Psoas muscle (tissue), 7 donors: ENCODE measurements at regions not wholly inside any gene's neighbourhood (a gene's known extent, or its start where the extent isn't known, plus 50 kb on each side); places are given as distances from the start of the nearest gene placed in this dataset.

Experiments
- ATAC-seq, 4 donors: fragments of 200-7000 bp; cut with Tn5 transposase; one replicate each; pipeline ENCODE4 v1.9.1; 2020; ENCODE audit warnings: moderate library complexity in 3 of 4, mild to moderate bottlenecking in 2 of 4
- DNase-seq, 2 donors: peaks; one replicate each; pipeline ENCODE4 v3.0.0-alpha.2; 2020
- H3K27ac ChIP-seq: fragments of 200-600 bp; one replicate; pipeline ENCODE4 v1.8.0; 2022
- H3K27me3 ChIP-seq, 3 donors: fragments of 200-600 bp in 1 of 3; one replicate each; pipeline versions ENCODE4 v1.6.1 to v1.8.0; 2013 to 2022; ENCODE audit warnings: low read length in 2 of 3, mild to moderate bottlenecking in 2 of 3, moderate library complexity in 1 of 3; ENCODE audit not compliant: insufficient read depth in 3 of 3
- H3K36me3 ChIP-seq, 2 donors: fragments of 200-600 bp in 1 of 2; one replicate each; pipeline versions ENCODE4 v1.6.1 to v1.8.0; 2013 to 2022; ENCODE audit warnings: low read depth in 1 of 2, mild to moderate bottlenecking in 1 of 2, moderate library complexity in 1 of 2; ENCODE audit not compliant: insufficient read depth in 1 of 2
- H3K4me1 ChIP-seq: fragments of 200-600 bp; one replicate; pipeline ENCODE4 v1.8.0; 2022
- H3K4me3 ChIP-seq: fragments of 200-600 bp; one replicate; pipeline ENCODE4 v1.8.0; 2022; ENCODE audit warnings: mild to moderate bottlenecking
- H3K9me3 ChIP-seq: fragments of 200-600 bp; one replicate; pipeline ENCODE4 v1.8.0; 2022
- CTCF ChIP-seq: fragments of 200-600 bp; IDR thresholded peaks from one replicate; pipeline ENCODE4 v1.8.0; 2022; ENCODE audit warnings: antibody characterized with exemption
- WGBS, 3 donors: extraction: QIAGEN DNeasy Blood & Tissue Kit; methylation state at CpG; one replicate each; pipeline versions ENCODE4 v1.1.6 to v1.1.7; 2013; 5-methylcytosine and 5-hydroxymethylcytosine counted together
- intact Hi-C, 2 donors: fragments of 100-400 bp; cut with DNase I; formaldehyde crosslinking; loops; one replicate each; pipeline versions ENCODE4 v1.11.0 to v1.14.2; 2022
- donor health status: healthy with polysubstance abuse.
- donor health status: DM: no; HTN: no; CAD: no; lungs with moderate emphysema.
- donor health status: Bipolar disorder and iron deficiency.
- donor health status: healthy.
- donor health status: DM: yes; HTN: yes; CAD: no.
- donor health status: DM: no; HTN: no; CAD: no.
- donor health status: DM: yes; HTN: yes; CAD: no.

GRCh38 chr10:65142641-65143435 lies 1621.6 kb downstream of the REEP3 start:
- DNase-seq (no peak), ATAC-seq (no peak)
- no peak for TF ChIP-seq CTCF
- no peaks in the 10 kb centered on the region for H3K27me3 ChIP-seq
- intact Hi-C loops, result no loop called here
- no peak overlapping the region for H3K4me3 ChIP-seq
- WGBS, 3 donors, result 77 to 86% (median 80%) methylated on average over 2 of the region's 2 CpGs
- no peaks in the 10 kb centered on the region for H3K36me3 ChIP-seq
- no peaks in the 10 kb centered on the region for H3K9me3 ChIP-seq
- H3K4me1 ChIP-seq, result no peaks in the 10 kb centered on the region
- no peak overlapping the region for H3K27ac ChIP-seq

- Histone ChIP-seq H3K36me3 (no peaks in the 10 kb centered on the region), H3K27me3 (no peaks in the 10 kb centered on the region), H3K4me1 (no peaks in the 10 kb centered on the region), H3K4me3 (no peak overlapping the region), H3K9me3 (no peaks in the 10 kb centered on the region), H3K27ac (no peak overlapping the region)
- ATAC-seq (no peak), DNase-seq (no peak)
- WGBS, 3 donors, result 77 to 95% (median 92%) methylated on average over 4 of the region's 4 CpGs
- no peak for TF ChIP-seq CTCF
- intact Hi-C loops, result no loop called here
Observed at GRCh38 chr10:65143723-65144122, 1622.5 kb downstream of the REEP3 start.

- Histone ChIP-seq H3K9me3 (no peaks in the 10 kb centered on the region), H3K4me1 (no peaks in the 10 kb centered on the region), H3K36me3 (no peaks in the 10 kb centered on the region), H3K27me3 (no peaks in the 10 kb centered on the region), H3K27ac (no peak overlapping the region), H3K4me3 (no peak overlapping the region)
- TF ChIP-seq CTCF, result no peak
- 66 to 87% (median 74%) methylated on average over 1 of the region's 1 CpG for WGBS, 3 donors
- ATAC-seq (no peak), DNase-seq (no peak)
- intact Hi-C loops, result no loop called here
Observed at GRCh38 chr10:65149878-65150277, 1628.7 kb downstream of the REEP3 start.

GRCh38 chr10:65166272-65166671 lies 1645.1 kb downstream of the REEP3 start:
- Histone ChIP-seq H3K27ac (no peak overlapping the region), H3K36me3 (no peaks in the 10 kb centered on the region), H3K4me1 (no peaks in the 10 kb centered on the region), H3K27me3 (no peaks in the 10 kb centered on the region), H3K4me3 (no peak overlapping the region), H3K9me3 (no peaks in the 10 kb centered on the region)
- ATAC-seq, result no peak
- intact Hi-C loops, result no loop called here
- TF ChIP-seq CTCF, result no peak
- peak in 1 of 2 donors; percentile 29 for DNase-seq
- WGBS, 3 donors, result 89 to 94% (median 92%) methylated on average over 4 of the region's 4 CpGs

GRCh38 chr10:65172249-65172648 lies 1651.0 kb downstream of the REEP3 start:
- H3K36me3 ChIP-seq, result no peaks in the 10 kb centered on the region
- TF ChIP-seq CTCF, result no peak
- H3K4me1 ChIP-seq, result no peaks in the 10 kb centered on the region
- H3K27me3 ChIP-seq, result no peaks in the 10 kb centered on the region
- no peak for DNase-seq
- intact Hi-C loops, result no loop called here
- no peak for ATAC-seq
- no peaks in the 10 kb centered on the region for H3K9me3 ChIP-seq
- H3K27ac ChIP-seq, result no peak overlapping the region
- 77 to 87% (median 85%) methylated on average over 2 of the region's 2 CpGs for WGBS, 3 donors
- H3K4me3 ChIP-seq, result no peak overlapping the region
